Cardiac muscle cell (in vitro differentiated cells and primary cell): ENCODE measurements at regions not wholly inside any gene's neighbourhood (a gene's known extent, or its start where the extent isn't known, plus 50 kb on each side); places are given as distances from the start of the nearest gene placed in this dataset.
"Not testable (repeated sequence)": the region's sequence is repeated elsewhere in the genome, so short reads cannot be mapped to it uniquely, and the experiment has no call there.

ENCODE experiments used
- DNase-seq, 2 donors: peaks; one replicate each; pipeline versions ENCODE4 v3.0.0 to v3.0.0-alpha.2; 2010 to 2017; ENCODE audit warnings: low read depth in 1 of 2, low spot score in 1 of 2
- H3K27ac ChIP-seq: fragments of 200-600 bp; sonication (generic); 2 replicates; pipeline ENCODE4 v1.5.1; 2016
- H3K27me3 ChIP-seq: fragments of 200-600 bp; sonication (generic); 2 replicates; pipeline ENCODE4 v1.6.0; 2016; ENCODE audit warnings: control low read depth
- H3K36me3 ChIP-seq: fragments of 200-600 bp; sonication (generic); 2 replicates; pipeline ENCODE4 v1.5.1; 2016; ENCODE audit warnings: control low read depth
- H3K4me1 ChIP-seq: fragments of 200-600 bp; sonication (generic); 2 replicates; pipeline ENCODE4 v1.8.1; 2017; ENCODE audit warnings: low read depth, mild to moderate bottlenecking, mixed run types
- H3K4me3 ChIP-seq: fragments of 200-600 bp; sonication (generic); 2 replicates; pipeline ENCODE4 v1.5.1; 2016; ENCODE audit warnings: mild to moderate bottlenecking
- H3K9me3 ChIP-seq: fragments of 200-600 bp; sonication (generic); 2 replicates; pipeline ENCODE4 v1.5.1; 2017; ENCODE audit warnings: low read depth, mild to moderate bottlenecking, control low read depth
- CTCF ChIP-seq: IDR thresholded peaks from 2 replicates; pipeline ENCODE4 v1.5.1; 2012; ENCODE audit warnings: low read depth, mild to moderate bottlenecking, low read length

GRCh38 chr2:51919395-51919794, 887.5 kb upstream of the NRXN1 start:
- H3K4me3 ChIP-seq, result no peak overlapping the region
- H3K36me3 ChIP-seq, result no peaks in the 10 kb centered on the region
- no peaks in the 10 kb centered on the region for H3K4me1 ChIP-seq
- DNase-seq, result peak in 1 of 2 donors; percentile 64
- H3K27ac ChIP-seq, result no peak overlapping the region
- no peaks in the 10 kb centered on the region for H3K9me3 ChIP-seq
- TF ChIP-seq CTCF, result no peak
- no peaks in the 10 kb centered on the region for H3K27me3 ChIP-seq

- DNase-seq, result peak in 1 of 2 donors; percentile 61
- Histone ChIP-seq H3K4me1 (no peaks in the 10 kb centered on the region), H3K27me3 (no peaks in the 10 kb centered on the region), H3K4me3 (no peak overlapping the region), H3K9me3 (no peaks in the 10 kb centered on the region), H3K27ac (no peak overlapping the region), H3K36me3 (no peaks in the 10 kb centered on the region)
- no peak for TF ChIP-seq CTCF
Measured at GRCh38 chr2:51918113-51918512, 886.2 kb upstream of the NRXN1 start.

GRCh38 chr2:51903728-51904127, 871.8 kb upstream of the NRXN1 start:
- H3K27ac ChIP-seq, result no peak overlapping the region
- no peak for TF ChIP-seq CTCF

GRCh38 chr2:51899643-51900042, 867.7 kb upstream of the NRXN1 start:
- no peak for DNase-seq
- H3K4me3 ChIP-seq, result no peak overlapping the region
- TF ChIP-seq CTCF, result no peak
- H3K36me3 ChIP-seq, result no peaks in the 10 kb centered on the region
- H3K27ac ChIP-seq, result no peak overlapping the region
- H3K27me3 ChIP-seq, result no peaks in the 10 kb centered on the region
- H3K4me1 ChIP-seq, result no peaks in the 10 kb centered on the region
- H3K9me3 ChIP-seq, result no peaks in the 10 kb centered on the region

More at GRCh38 chr2:51903728-51904127, 871.8 kb upstream of the NRXN1 start:
- Histone ChIP-seq H3K36me3 (no peaks in the 10 kb centered on the region), H3K27me3 (no peaks in the 10 kb centered on the region), H3K4me1 (no peaks in the 10 kb centered on the region), H3K4me3 (no peak overlapping the region), H3K9me3 (no peaks in the 10 kb centered on the region)
- no peak for DNase-seq

GRCh38 chr2:51894584-51894983, 862.7 kb upstream of the NRXN1 start:
- not testable (repeated sequence) for H3K36me3 ChIP-seq, H3K9me3 ChIP-seq, H3K4me3 ChIP-seq, H3K27ac ChIP-seq, H3K4me1 ChIP-seq, DNase-seq, H3K27me3 ChIP-seq

GRCh38 chr2:51888120-51888519, 856.2 kb upstream of the NRXN1 start:
- Histone ChIP-seq H3K36me3 (no peaks in the 10 kb centered on the region), H3K27ac (no peak overlapping the region), H3K4me1 (no peaks in the 10 kb centered on the region), H3K27me3 (no peaks in the 10 kb centered on the region), H3K4me3 (no peak overlapping the region), H3K9me3 (no peaks in the 10 kb centered on the region)
- DNase-seq, result no peak
- TF ChIP-seq CTCF, result no peak
